ENCODE measurements at regions not wholly inside any gene's neighbourhood (a gene's known extent, or its start where the extent isn't known, plus 50 kb on each side); places are given as distances from the start of the nearest gene placed in this dataset.
A peak's percentile ranks its signal among the peaks of the same experiment; 100 is the strongest.

DNA sequence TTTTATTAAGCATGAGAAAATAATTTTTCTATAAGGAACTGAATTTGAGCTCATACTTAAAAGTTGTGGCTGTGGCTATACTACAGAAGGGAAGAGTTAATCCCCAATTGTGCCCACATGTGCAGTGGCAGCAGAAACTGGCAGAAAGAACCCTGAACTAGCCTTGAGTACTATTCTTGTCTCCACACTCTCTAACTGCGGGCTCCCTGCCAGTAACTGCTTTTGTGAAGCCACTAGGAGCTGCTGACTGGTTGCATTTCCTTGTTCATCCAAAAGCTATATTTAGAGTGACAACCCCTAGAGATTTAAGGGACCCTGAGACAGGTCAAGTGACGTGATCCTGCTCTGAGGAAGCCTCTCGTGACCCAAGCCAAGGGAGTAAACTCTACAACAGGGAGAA lies 238.6 kb downstream of the ELAVL2 start:
- no peak for DNase-seq (ENCODE audit: low read depth, low spot score)
- H3K27ac ChIP-seq, result no peak overlapping the region
- no peak overlapping the region for H3K4me3 ChIP-seq
- H3K9ac ChIP-seq (ENCODE audit: insufficient read length), result no peak overlapping the region
- TF ChIP-seq EZH2 (IDR thresholded peaks at IDR 0.05) (no peak), FOXP2 (optimal IDR thresholded peaks at IDR 0.05; ENCODE audit: control extremely low read depth, extremely low read length, insufficient read depth) (no peak), POLR2AphosphoS5 (IDR thresholded peaks at IDR 0.05; ENCODE audit: borderline replicate concordance, low read depth, low read length) (no peak)
- H3K9me3 ChIP-seq (ENCODE audit: low read depth, low read length), result no peaks in the 10 kb centered on the region
- no peaks in the 10 kb centered on the region for H3K36me3 ChIP-seq (ENCODE audit: insufficient read depth, low read length)

DNA sequence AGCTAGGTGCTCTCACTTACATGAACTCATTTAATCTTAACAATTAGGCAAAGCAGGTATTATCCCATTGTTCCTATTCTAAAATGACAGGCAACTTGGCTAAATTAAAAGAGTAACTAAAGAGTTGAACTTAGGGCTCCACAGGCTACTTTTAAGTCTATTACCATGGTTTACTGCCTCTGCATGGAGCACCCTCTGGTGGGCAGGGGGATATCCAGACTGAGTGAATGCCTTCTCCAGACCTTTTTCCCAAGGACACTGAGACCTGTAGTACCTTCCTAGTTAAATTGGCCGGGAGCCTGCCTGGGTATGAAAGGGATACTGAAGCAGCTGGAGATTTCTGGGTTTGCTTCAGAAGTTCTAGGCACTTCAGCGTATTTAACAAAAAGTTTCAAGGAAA lies 238.1 kb downstream of the ELAVL2 start:
- H3K9ac ChIP-seq (ENCODE audit: insufficient read length), result no peak overlapping the region

DNA sequence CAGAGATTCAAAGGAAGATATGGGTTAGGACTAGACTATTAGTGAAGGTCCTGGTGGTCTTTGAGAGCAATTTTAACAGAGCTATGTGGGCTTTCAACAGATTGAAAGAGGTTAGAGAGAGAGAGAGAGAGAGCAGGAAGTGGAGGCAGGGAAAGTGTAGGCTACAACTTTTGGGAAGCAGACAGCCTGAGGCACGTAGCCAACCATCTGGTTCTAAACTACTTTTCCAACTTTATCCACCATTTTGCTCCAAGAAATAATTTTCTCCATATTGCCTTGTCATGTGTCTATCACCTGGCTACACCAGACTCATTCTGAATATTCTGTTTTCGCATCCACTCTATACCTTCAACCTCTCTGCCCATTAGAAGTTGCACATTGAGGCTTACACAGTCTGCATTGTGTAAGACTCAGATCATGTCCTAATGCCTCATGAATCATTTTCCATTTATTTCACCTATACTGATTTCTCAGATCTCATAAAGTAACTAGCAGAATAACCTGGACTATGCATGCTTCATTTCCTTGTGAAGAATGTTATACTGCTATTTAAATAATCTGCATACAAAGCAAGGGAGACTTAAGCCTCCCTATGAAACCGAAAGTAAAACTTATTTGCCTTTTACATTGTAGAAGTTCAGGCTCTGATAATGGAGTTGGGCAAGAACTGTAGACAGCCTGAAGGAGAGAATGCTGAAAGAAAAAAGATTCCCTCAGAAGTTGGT lies 235.6 kb downstream of the ELAVL2 start:
- Histone ChIP-seq H3K9me3 (ENCODE audit: low read depth, low read length) (no peaks in the 10 kb centered on the region), H3K9ac (ENCODE audit: insufficient read length) (no peak overlapping the region), H3K36me3 (ENCODE audit: insufficient read depth, low read length) (no peaks in the 10 kb centered on the region), H3K27ac (no peak overlapping the region), H3K4me3 (peak overlapping the region; percentile 65)
- DNase-seq (ENCODE audit: low read depth, low spot score), result no peak
- no peak for TF ChIP-seq EZH2 (IDR thresholded peaks at IDR 0.05)
- no peak for TF ChIP-seq POLR2AphosphoS5 (IDR thresholded peaks at IDR 0.05; ENCODE audit: borderline replicate concordance, low read depth, low read length)
- no peak for TF ChIP-seq FOXP2 (optimal IDR thresholded peaks at IDR 0.05; ENCODE audit: control extremely low read depth, extremely low read length, insufficient read depth)

More for the DNA sequence above, 238.1 kb downstream of the ELAVL2 start:
- no peak overlapping the region for H3K4me3 ChIP-seq
- no peak for DNase-seq (ENCODE audit: low read depth, low spot score)
- no peaks in the 10 kb centered on the region for H3K9me3 ChIP-seq (ENCODE audit: low read depth, low read length)
- H3K27ac ChIP-seq, result no peak overlapping the region
- H3K36me3 ChIP-seq (ENCODE audit: insufficient read depth, low read length), result no peaks in the 10 kb centered on the region
- TF ChIP-seq EZH2 (IDR thresholded peaks at IDR 0.05) (no peak), POLR2AphosphoS5 (IDR thresholded peaks at IDR 0.05; ENCODE audit: borderline replicate concordance, low read depth, low read length) (no peak), FOXP2 (optimal IDR thresholded peaks at IDR 0.05; ENCODE audit: control extremely low read depth, extremely low read length, insufficient read depth) (no peak)

DNA sequence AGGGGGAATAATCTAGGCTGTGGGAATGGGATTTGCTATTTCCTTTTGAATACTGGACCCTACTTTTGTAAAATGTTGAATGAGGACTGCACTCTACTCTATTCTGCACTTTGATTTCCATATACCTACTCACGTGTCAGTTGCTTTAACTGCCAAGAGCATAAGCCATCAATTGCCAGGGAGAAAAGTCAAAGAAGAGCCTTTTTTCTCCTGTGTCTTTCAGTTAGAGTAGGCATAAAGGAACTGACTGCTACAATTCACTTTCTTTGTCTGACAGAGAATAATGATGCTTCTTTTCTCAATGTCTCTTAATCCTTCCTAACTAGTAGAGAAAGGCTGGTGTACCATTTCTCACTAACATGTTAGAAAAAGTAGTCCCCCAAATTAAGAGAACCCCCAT lies 231.6 kb downstream of the ELAVL2 start:
- TF ChIP-seq POLR2AphosphoS5 (IDR thresholded peaks at IDR 0.05; ENCODE audit: borderline replicate concordance, low read depth, low read length) (no peak), EZH2 (IDR thresholded peaks at IDR 0.05) (no peak), FOXP2 (optimal IDR thresholded peaks at IDR 0.05; ENCODE audit: control extremely low read depth, extremely low read length, insufficient read depth) (no peak)
- DNase-seq (ENCODE audit: low read depth, low spot score), result no peak
- Histone ChIP-seq H3K27ac (no peak overlapping the region), H3K4me3 (no peak overlapping the region), H3K9ac (ENCODE audit: insufficient read length) (no peak overlapping the region), H3K9me3 (ENCODE audit: low read depth, low read length) (no peaks in the 10 kb centered on the region), H3K36me3 (ENCODE audit: insufficient read depth, low read length) (no peaks in the 10 kb centered on the region)

DNA sequence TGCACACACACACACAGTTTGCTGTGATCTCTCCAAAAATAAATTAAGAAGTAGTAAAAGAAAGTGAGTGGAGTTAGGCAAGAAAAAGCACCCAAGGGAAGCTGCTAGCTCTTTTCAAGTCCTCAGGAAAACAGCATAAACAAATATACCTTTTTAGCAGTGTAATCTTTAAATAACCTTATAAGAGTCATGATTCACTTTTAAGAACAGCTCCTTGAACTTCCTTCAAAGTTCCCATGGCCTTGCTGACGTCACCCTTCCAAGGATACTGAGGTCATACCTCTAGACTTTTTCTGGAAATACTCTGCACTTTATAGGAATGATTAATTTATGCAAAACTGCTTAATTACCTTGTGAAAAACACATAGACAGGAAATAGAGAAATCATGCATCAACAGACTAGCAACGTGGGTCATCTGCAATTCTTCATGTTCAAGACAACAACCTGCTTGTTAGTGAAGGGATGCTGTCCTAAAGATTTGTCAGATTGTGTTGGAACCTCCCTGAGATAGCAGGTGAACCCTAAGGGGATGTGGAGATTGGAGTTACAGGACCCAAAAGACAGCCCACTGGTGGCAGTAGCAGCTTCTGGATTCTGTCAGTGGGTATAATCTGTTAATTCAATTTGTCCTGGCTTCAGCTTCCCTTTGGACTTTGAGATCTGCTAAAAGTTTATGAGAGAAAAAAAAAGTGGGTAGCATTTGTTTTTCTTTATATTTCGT lies 229.0 kb downstream of the ELAVL2 start:
- TF ChIP-seq POLR2AphosphoS5 (IDR thresholded peaks at IDR 0.05; ENCODE audit: borderline replicate concordance, low read depth, low read length) (no peak), FOXP2 (optimal IDR thresholded peaks at IDR 0.05; ENCODE audit: control extremely low read depth, extremely low read length, insufficient read depth) (no peak), EZH2 (IDR thresholded peaks at IDR 0.05) (no peak)
- H3K36me3 ChIP-seq (ENCODE audit: insufficient read depth, low read length), result no peaks in the 10 kb centered on the region
- H3K9me3 ChIP-seq (ENCODE audit: low read depth, low read length), result no peaks in the 10 kb centered on the region
- H3K27ac ChIP-seq, result no peak overlapping the region
- no peak overlapping the region for H3K4me3 ChIP-seq
- H3K9ac ChIP-seq (ENCODE audit: insufficient read length), result no peak overlapping the region
- DNase-seq (ENCODE audit: low read depth, low spot score), result no peak

DNA sequence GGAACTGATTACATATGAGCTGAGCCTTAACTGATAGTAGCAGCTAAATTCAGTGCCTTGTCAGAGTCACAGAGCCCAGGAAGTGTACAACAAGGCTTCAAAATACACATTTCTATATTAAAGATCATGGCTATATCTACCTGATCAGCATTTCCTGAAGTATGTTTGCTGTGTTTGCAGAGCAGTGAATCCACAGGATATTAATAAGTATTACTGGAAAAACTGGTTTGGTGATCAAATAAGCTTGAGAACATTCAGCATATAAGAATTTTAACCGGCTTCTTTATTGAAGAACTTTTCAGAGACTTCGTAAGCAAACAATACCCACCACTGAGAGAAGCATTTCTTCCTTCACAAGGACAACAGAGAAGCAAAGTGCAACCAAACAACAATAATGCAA lies 227.0 kb downstream of the ELAVL2 start:
- Histone ChIP-seq H3K27ac (no peak overlapping the region), H3K36me3 (ENCODE audit: insufficient read depth, low read length) (no peaks in the 10 kb centered on the region), H3K9ac (ENCODE audit: insufficient read length) (no peak overlapping the region), H3K9me3 (ENCODE audit: low read depth, low read length) (no peaks in the 10 kb centered on the region), H3K4me3 (no peak overlapping the region)
- DNase-seq (ENCODE audit: low read depth, low spot score), result no peak
- TF ChIP-seq POLR2AphosphoS5 (IDR thresholded peaks at IDR 0.05; ENCODE audit: borderline replicate concordance, low read depth, low read length), result no peak
- TF ChIP-seq FOXP2 (optimal IDR thresholded peaks at IDR 0.05; ENCODE audit: control extremely low read depth, extremely low read length, insufficient read depth), result no peak
- no peak for TF ChIP-seq EZH2 (IDR thresholded peaks at IDR 0.05)

DNA sequence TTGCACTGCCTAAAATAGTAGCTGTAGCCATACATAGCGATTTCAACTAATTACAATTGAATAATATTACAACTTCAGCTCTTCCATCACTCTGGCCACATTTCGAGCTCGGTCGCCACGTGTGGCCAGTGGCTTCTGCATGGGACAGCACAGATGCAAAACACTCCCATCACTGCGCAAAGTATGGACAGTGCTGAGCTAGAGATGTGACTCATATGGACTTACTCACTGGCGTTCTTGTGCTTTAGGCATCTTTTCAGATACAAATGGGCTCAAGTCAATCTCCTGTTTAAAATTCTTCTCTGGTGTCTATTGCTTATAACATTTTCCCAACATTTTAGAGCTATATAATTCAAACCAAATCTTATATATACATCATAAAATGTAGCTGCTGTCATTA lies 222.7 kb downstream of the ELAVL2 start:
- Histone ChIP-seq H3K9ac (ENCODE audit: insufficient read length) (no peak overlapping the region), H3K9me3 (ENCODE audit: low read depth, low read length) (no peaks in the 10 kb centered on the region), H3K36me3 (ENCODE audit: insufficient read depth, low read length) (no peaks in the 10 kb centered on the region), H3K27ac (no peak overlapping the region), H3K4me3 (no peak overlapping the region)
- TF ChIP-seq EZH2 (IDR thresholded peaks at IDR 0.05) (no peak), FOXP2 (optimal IDR thresholded peaks at IDR 0.05; ENCODE audit: control extremely low read depth, extremely low read length, insufficient read depth) (no peak), POLR2AphosphoS5 (IDR thresholded peaks at IDR 0.05; ENCODE audit: borderline replicate concordance, low read depth, low read length) (no peak)
- DNase-seq (ENCODE audit: low read depth, low spot score), result no peak

DNA sequence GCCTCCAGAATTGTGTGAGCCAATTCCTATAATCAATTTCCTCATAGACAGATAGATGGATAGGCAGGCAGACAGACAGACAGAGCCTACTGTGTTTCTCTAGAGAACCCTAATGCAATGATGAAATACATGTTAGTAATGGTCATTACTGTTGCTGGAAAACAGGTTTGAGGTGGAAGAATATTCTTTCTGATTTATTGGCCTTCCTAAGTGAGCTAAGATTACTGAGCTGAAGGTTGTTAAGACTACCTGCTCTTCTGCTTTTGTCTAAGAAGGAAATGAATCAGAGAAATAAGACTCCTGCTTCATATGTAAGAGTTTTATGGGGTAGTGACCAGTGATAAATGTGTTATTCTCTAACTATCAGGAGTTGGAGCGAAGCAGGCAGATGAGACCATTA lies 219.9 kb downstream of the ELAVL2 start:
- Histone ChIP-seq H3K9me3 (ENCODE audit: low read depth, low read length) (no peaks in the 10 kb centered on the region), H3K4me3 (no peak overlapping the region), H3K27ac (no peak overlapping the region), H3K9ac (ENCODE audit: insufficient read length) (no peak overlapping the region), H3K36me3 (ENCODE audit: insufficient read depth, low read length) (no peaks in the 10 kb centered on the region)
- DNase-seq (ENCODE audit: low read depth, low spot score), result no peak
- TF ChIP-seq FOXP2 (optimal IDR thresholded peaks at IDR 0.05; ENCODE audit: control extremely low read depth, extremely low read length, insufficient read depth) (no peak), EZH2 (IDR thresholded peaks at IDR 0.05) (no peak), POLR2AphosphoS5 (IDR thresholded peaks at IDR 0.05; ENCODE audit: borderline replicate concordance, low read depth, low read length) (no peak)
